OCI-LY7 (cell line): ENCODE measurements at regions not wholly inside any gene's neighbourhood (a gene's known extent, or its start where the extent isn't known, plus 50 kb on each side); places are given as distances from the start of the nearest gene placed in this dataset.

Source experiments
- EZH2phosphoT487 ChIP-seq: fragments of 200-600 bp; sonication (generic); IDR thresholded peaks from 2 replicates; pipeline ENCODE4 v1.6.1; 2018; ENCODE audit warnings: low read depth, borderline replicate concordance, mild to moderate bottlenecking, mixed run types, antibody characterized with exemption, low read length, moderate library complexity, mixed read lengths
- TF ChIP-seq, protein P1 (sequence below): fragments of 200-600 bp; sonication (generic); conservative IDR thresholded peaks from 2 replicates; pipeline ENCODE4 v1.5.1; 2014; ENCODE audit warnings: mild to moderate bottlenecking, antibody characterized with exemption, low read length, moderate library complexity, mixed read lengths

DNA sequence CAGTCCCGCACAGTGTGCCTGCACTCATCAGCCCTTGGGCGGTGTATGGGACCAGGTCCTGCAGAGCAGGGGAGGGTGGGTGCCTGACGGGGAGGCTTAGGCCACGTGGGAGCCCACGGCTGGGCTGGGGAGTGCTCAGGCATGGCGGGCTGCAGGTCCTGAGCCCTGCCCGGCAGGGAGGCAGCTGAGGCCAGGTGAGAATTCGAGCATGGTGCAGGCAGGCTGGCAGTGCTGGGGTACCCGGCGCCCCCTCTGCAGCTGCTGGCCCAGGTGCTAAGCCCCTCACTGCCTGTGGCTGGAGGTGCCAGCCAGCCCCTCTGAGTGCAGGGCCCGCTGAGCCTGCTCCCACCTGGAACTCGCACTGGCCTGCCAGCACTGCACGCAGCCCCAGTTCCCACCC is 630.9 kb upstream of the PCDH20 start:
- TF ChIP-seq EZH2phosphoT487 = no peak
- TF ChIP-seq, protein P1, sequence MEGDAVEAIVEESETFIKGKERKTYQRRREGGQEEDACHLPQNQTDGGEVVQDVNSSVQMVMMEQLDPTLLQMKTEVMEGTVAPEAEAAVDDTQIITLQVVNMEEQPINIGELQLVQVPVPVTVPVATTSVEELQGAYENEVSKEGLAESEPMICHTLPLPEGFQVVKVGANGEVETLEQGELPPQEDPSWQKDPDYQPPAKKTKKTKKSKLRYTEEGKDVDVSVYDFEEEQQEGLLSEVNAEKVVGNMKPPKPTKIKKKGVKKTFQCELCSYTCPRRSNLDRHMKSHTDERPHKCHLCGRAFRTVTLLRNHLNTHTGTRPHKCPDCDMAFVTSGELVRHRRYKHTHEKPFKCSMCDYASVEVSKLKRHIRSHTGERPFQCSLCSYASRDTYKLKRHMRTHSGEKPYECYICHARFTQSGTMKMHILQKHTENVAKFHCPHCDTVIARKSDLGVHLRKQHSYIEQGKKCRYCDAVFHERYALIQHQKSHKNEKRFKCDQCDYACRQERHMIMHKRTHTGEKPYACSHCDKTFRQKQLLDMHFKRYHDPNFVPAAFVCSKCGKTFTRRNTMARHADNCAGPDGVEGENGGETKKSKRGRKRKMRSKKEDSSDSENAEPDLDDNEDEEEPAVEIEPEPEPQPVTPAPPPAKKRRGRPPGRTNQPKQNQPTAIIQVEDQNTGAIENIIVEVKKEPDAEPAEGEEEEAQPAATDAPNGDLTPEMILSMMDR = no peak
